ENCODE measurements at regions not wholly inside any gene's neighbourhood (a gene's known extent, or its start where the extent isn't known, plus 50 kb on each side); places are given as distances from the start of the nearest gene placed in this dataset.

DNA sequence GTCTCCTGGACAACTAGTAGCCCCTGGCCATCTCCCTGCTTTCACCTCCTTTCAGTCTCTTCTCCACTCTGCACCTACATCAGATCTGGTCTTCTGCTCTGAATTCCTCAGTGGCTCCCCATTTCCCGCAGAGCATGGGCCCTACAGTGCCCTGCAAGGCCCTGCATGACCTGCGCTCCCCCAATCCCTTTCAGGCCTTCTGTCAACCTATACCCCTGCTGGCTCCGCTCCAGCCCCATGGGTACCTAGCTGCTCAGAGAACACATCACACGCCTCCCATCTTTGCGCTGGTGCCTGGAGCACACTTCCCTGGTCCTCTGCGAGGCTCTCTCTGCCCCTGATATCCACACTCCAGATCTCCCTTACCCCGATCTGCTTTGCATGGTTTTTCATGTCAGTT, 145.2 kb downstream of the KATNIP start:
- TF ChIP-seq, protein P1, sequence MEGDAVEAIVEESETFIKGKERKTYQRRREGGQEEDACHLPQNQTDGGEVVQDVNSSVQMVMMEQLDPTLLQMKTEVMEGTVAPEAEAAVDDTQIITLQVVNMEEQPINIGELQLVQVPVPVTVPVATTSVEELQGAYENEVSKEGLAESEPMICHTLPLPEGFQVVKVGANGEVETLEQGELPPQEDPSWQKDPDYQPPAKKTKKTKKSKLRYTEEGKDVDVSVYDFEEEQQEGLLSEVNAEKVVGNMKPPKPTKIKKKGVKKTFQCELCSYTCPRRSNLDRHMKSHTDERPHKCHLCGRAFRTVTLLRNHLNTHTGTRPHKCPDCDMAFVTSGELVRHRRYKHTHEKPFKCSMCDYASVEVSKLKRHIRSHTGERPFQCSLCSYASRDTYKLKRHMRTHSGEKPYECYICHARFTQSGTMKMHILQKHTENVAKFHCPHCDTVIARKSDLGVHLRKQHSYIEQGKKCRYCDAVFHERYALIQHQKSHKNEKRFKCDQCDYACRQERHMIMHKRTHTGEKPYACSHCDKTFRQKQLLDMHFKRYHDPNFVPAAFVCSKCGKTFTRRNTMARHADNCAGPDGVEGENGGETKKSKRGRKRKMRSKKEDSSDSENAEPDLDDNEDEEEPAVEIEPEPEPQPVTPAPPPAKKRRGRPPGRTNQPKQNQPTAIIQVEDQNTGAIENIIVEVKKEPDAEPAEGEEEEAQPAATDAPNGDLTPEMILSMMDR (conservative IDR thresholded peaks at IDR 0.05; ENCODE audit: low read depth, low read length), result no peak
- no peak for TF ChIP-seq EZH2 (IDR thresholded peaks at IDR 0.05; ENCODE audit: borderline replicate concordance, low read depth, low read length, poor library complexity, severe bottlenecking)

Measured in A673 (cell line).